Activated T-helper 2 cell treated with anti-CD3 and anti-CD28 coated beads, Interferon-gamma antibody, Interleukin-2, Interleukin-4, amounts not matched to agents 10 μg/mL and 5 μg/mL and 100 μg/mL, durations not matched to agents 14 hours and 24 hours and 36 hours (primary cell): ENCODE measurements at regions not wholly inside any gene's neighbourhood (a gene's known extent, or its start where the extent isn't known, plus 50 kb on each side); places are given as distances from the start of the nearest gene placed in this dataset.

ENCODE experiments used
- DNase-seq: peaks from one replicate; pipeline ENCODE4 v3.0.0; 2021; ENCODE audit warnings: low spot score
- H3K27ac Mint-ChIP-seq: one replicate; pipeline ENCODE4 v1.8.0; 2021; ENCODE audit warnings: mixed read lengths
- H3K27me3 Mint-ChIP-seq: one replicate; pipeline ENCODE4 v1.8.0; 2021; ENCODE audit warnings: low read depth, mixed read lengths
- H3K36me3 Mint-ChIP-seq: one replicate; pipeline ENCODE4 v1.8.0; 2021; ENCODE audit warnings: low read depth, mixed read lengths
- H3K4me1 Mint-ChIP-seq: one replicate; pipeline ENCODE4 v1.8.0; 2021; ENCODE audit warnings: low read depth, mixed read lengths
- H3K4me3 Mint-ChIP-seq: one replicate; pipeline ENCODE4 v1.8.0; 2021; ENCODE audit warnings: low read depth, mild to moderate bottlenecking, moderate library complexity, mixed read lengths
- H3K9me3 Mint-ChIP-seq: one replicate; pipeline ENCODE4 v1.8.0; 2021; ENCODE audit warnings: mixed read lengths
- intact Hi-C: fragments of 100-400 bp; cut with micrococcal nuclease; formaldehyde crosslinking; loops from one replicate; pipeline ENCODE4 v1.15.1; 2023

DNA sequence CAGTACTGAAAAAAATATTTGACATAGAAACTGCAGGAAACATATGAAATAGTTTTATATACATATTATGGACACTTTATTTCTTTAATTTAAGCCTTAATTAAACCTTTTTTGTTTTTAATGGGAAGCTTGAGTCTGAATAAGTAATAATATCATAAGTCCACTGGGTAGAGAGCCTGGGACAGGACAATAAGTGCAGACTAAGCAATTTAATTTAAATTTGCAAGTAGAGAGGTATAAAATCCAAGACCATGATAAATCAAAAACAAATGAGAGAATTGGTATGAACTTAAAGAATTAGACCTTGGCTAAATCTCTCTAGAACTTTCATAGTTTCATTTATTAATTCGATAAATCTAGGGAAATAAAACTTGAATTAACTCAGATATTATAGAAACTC is 571.2 kb downstream of the ARAP2 start:
- Mint-ChIP-seq H3K4me1 (no peaks in the 10 kb centered on the region), H3K27me3 (no peaks in the 10 kb centered on the region), H3K4me3 (no peak overlapping the region), H3K27ac (no peak overlapping the region), H3K36me3 (no peaks in the 10 kb centered on the region), H3K9me3 (no peaks in the 10 kb centered on the region)
- no peak for DNase-seq
- intact Hi-C loops: no loop called here

- Mint-ChIP-seq H3K27ac (no peak overlapping the region), H3K4me1 (no peaks in the 10 kb centered on the region), H3K36me3 (no peaks in the 10 kb centered on the region), H3K27me3 (no peaks in the 10 kb centered on the region), H3K9me3 (peaks cover 11% of the 10 kb centered on the region), H3K4me3 (no peak overlapping the region)
- no peak for DNase-seq
- intact Hi-C loops: no loop called here
Observed at GRCh38 chr4:35684755-35685154, 559.6 kb downstream of the ARAP2 start.

DNA sequence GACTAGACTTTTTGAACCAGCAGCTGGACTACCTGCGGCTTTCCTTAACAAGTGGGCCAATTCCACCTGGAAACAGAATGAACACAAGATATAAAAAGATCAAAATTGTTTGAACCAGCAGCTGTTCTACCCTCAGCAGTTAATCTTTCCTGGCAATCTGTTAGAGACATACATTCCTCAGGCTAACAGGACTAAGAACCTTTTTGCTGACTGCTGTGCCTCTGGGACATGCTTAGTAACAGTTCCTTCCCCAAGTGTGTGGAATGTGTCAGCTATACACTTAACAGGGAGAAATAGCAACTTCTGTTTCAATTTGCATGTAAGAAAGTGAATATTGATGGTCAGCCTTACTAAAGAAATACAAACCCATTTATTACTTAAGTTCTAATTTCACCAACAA is 554.4 kb downstream of the ARAP2 start:
- Mint-ChIP-seq H3K27ac (no peak overlapping the region), H3K27me3 (no peaks in the 10 kb centered on the region), H3K36me3 (no peaks in the 10 kb centered on the region), H3K4me1 (no peaks in the 10 kb centered on the region), H3K4me3 (no peak overlapping the region), H3K9me3 (no peaks in the 10 kb centered on the region)
- intact Hi-C loops: no loop called here
- DNase-seq: no peak

- DNase-seq: no peak
- Mint-ChIP-seq H3K4me3 (no peak overlapping the region), H3K36me3 (no peaks in the 10 kb centered on the region), H3K4me1 (no peaks in the 10 kb centered on the region), H3K9me3 (no peaks in the 10 kb centered on the region), H3K27ac (no peak overlapping the region), H3K27me3 (no peaks in the 10 kb centered on the region)
- intact Hi-C loops: no loop called here
Observed at GRCh38 chr4:35690271-35690670, 554.0 kb downstream of the ARAP2 start.

DNA sequence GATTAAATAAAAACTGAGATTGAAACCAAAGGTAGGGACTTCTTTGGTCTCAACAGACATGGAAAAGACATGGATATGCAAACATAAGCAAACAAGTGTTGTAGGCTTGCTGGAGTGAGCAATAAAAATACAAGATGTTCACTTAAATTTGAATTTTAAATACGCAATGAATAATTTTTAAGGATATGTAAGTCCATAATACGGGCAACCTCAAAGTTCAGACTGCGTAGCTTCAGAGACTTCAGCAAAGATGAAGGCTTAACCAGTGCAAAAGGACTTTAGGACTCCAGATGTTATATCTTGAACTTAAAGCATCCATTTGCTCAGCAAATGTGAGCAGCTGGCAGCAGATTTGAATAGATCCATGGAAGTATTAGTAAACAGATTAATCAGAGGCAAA is 549.3 kb downstream of the ARAP2 start:
- H3K27ac Mint-ChIP-seq: no peak overlapping the region
- H3K4me1 Mint-ChIP-seq: no peaks in the 10 kb centered on the region
- H3K4me3 Mint-ChIP-seq: no peak overlapping the region
- DNase-seq: no peak
- intact Hi-C loops: no loop called here
- no peaks in the 10 kb centered on the region for H3K36me3 Mint-ChIP-seq
- H3K27me3 Mint-ChIP-seq: no peaks in the 10 kb centered on the region
- H3K9me3 Mint-ChIP-seq: peaks cover 6% of the 10 kb centered on the region

DNA sequence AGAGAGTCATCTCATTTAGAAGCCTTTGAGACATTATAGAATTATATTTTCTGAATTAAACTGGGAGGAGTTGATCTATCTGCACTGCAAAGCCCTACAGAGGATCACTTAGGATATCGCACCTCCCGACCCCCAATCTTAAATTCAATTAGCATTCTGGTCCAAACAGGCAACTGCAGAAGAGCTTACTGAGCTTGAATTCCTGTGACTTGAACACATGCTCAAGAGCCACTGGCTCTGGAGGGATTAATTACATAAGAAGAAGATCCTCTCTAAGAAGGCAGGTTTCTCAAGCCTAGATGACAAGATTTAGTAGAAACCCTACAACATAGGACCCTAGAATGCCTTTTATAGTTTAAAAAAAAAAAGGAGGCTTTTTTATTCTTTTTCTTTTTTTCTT is 548.9 kb downstream of the ARAP2 start:
- H3K9me3 Mint-ChIP-seq: peaks cover 6% of the 10 kb centered on the region
- intact Hi-C loops: no loop called here
- no peak overlapping the region for H3K27ac Mint-ChIP-seq
- DNase-seq: no peak
- no peaks in the 10 kb centered on the region for H3K4me1 Mint-ChIP-seq
- H3K4me3 Mint-ChIP-seq: no peak overlapping the region
- no peaks in the 10 kb centered on the region for H3K27me3 Mint-ChIP-seq
- H3K36me3 Mint-ChIP-seq: no peaks in the 10 kb centered on the region

DNA sequence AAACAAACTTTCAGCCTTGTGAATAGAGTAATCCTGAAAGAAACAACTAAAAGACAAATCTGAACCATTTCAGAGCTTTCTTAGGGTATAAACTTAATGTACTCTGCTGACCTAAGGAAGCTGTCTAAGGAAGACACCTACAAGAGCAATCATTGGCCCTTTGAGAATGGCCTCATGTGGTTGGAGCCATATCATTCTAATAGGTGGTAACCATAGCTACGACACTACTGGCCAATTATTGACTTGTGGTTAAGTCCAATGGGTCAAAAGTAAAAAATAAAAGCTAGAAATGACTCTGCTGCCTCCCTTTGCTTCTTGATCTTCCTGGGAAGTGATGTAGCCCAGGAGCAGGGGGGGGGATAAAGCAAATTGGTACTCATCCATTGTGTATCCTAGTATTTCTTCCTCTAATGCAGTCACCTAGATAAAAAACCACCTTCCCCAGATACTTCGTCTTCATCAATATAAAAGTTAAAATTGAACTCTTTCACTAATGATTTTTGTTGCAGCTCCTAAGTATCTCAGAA is 547.0 kb downstream of the ARAP2 start:
- intact Hi-C loops: no loop called here
- Mint-ChIP-seq H3K4me3 (no peak overlapping the region), H3K9me3 (peaks cover 6% of the 10 kb centered on the region), H3K27ac (no peak overlapping the region), H3K4me1 (no peaks in the 10 kb centered on the region), H3K36me3 (no peaks in the 10 kb centered on the region), H3K27me3 (no peaks in the 10 kb centered on the region)
- no peak for DNase-seq

GRCh38 chr4:35700663-35701062 is 543.7 kb downstream of the ARAP2 start:
- DNase-seq: no peak
- Mint-ChIP-seq H3K9me3 (peaks cover 6% of the 10 kb centered on the region), H3K4me1 (no peaks in the 10 kb centered on the region), H3K27ac (no peak overlapping the region), H3K36me3 (no peaks in the 10 kb centered on the region), H3K4me3 (no peak overlapping the region), H3K27me3 (no peaks in the 10 kb centered on the region)
- intact Hi-C loops: no loop called here

GRCh38 chr4:35709080-35709479 is 535.2 kb downstream of the ARAP2 start:
- Mint-ChIP-seq H3K9me3 (peaks cover 20% of the 10 kb centered on the region), H3K4me1 (no peaks in the 10 kb centered on the region), H3K4me3 (no peak overlapping the region), H3K36me3 (no peaks in the 10 kb centered on the region), H3K27me3 (no peaks in the 10 kb centered on the region), H3K27ac (no peak overlapping the region)
- intact Hi-C loops: no loop called here
- no peak for DNase-seq

- no peak for DNase-seq
- H3K4me3 Mint-ChIP-seq: no peak overlapping the region
- H3K4me1 Mint-ChIP-seq: no peaks in the 10 kb centered on the region
- no peaks in the 10 kb centered on the region for H3K27me3 Mint-ChIP-seq
- no peak overlapping the region for H3K27ac Mint-ChIP-seq
- H3K36me3 Mint-ChIP-seq: no peaks in the 10 kb centered on the region
- intact Hi-C loops: no loop called here
- peaks cover 30% of the 10 kb centered on the region for H3K9me3 Mint-ChIP-seq
Observed at GRCh38 chr4:35710343-35710742, 534.0 kb downstream of the ARAP2 start.

- no peak overlapping the region for H3K4me3 Mint-ChIP-seq
- H3K4me1 Mint-ChIP-seq: no peaks in the 10 kb centered on the region
- H3K36me3 Mint-ChIP-seq: no peaks in the 10 kb centered on the region
- intact Hi-C loops: no loop called here
- no peak for DNase-seq
- H3K27ac Mint-ChIP-seq: no peak overlapping the region
- peaks cover 32% of the 10 kb centered on the region for H3K9me3 Mint-ChIP-seq
- H3K27me3 Mint-ChIP-seq: no peaks in the 10 kb centered on the region
Observed at GRCh38 chr4:35711127-35711526, 533.2 kb downstream of the ARAP2 start.

- Mint-ChIP-seq H3K27me3 (no peaks in the 10 kb centered on the region), H3K4me3 (no peak overlapping the region), H3K9me3 (no peaks in the 10 kb centered on the region), H3K27ac (no peak overlapping the region), H3K36me3 (no peaks in the 10 kb centered on the region), H3K4me1 (no peaks in the 10 kb centered on the region)
- intact Hi-C loops: no loop called here
- DNase-seq: no peak
Observed at GRCh38 chr4:35723973-35724372, 520.3 kb downstream of the ARAP2 start.

- Mint-ChIP-seq H3K9me3 (no peaks in the 10 kb centered on the region), H3K27me3 (no peaks in the 10 kb centered on the region), H3K27ac (no peak overlapping the region), H3K36me3 (no peaks in the 10 kb centered on the region), H3K4me3 (no peak overlapping the region), H3K4me1 (no peaks in the 10 kb centered on the region)
- intact Hi-C loops: no loop called here
- no peak for DNase-seq
Observed at GRCh38 chr4:35725131-35725530, 519.2 kb downstream of the ARAP2 start.

- DNase-seq: no peak
- Mint-ChIP-seq H3K27ac (no peak overlapping the region), H3K27me3 (no peaks in the 10 kb centered on the region), H3K4me3 (no peak overlapping the region), H3K9me3 (no peaks in the 10 kb centered on the region), H3K36me3 (no peaks in the 10 kb centered on the region), H3K4me1 (no peaks in the 10 kb centered on the region)
- intact Hi-C loops: no loop called here
Observed at GRCh38 chr4:35730414-35730813, 513.9 kb downstream of the ARAP2 start.
